Mucosa of descending colon (tissue), 3 donors: ENCODE measurements at regions not wholly inside any gene's neighbourhood (a gene's known extent, or its start where the extent isn't known, plus 50 kb on each side); places are given as distances from the start of the nearest gene placed in this dataset.

Experiments used
- ATAC-seq: fragments of 200-7000 bp; cut with Tn5 transposase; one replicate; pipeline ENCODE4 v1.9.1; 2020; ENCODE audit warnings: mild to moderate bottlenecking, moderate library complexity
- DNase-seq, 3 donors: peaks; one replicate each; pipeline ENCODE4 v3.0.0-alpha.2; 2020
- H3K36me3 ChIP-seq: fragments of 200-600 bp; one replicate; pipeline ENCODE4 v1.8.0; 2021; ENCODE audit warnings: low read depth, mild to moderate bottlenecking
- H3K4me1 ChIP-seq: fragments of 200-600 bp; one replicate; pipeline ENCODE4 v1.8.0; 2021; ENCODE audit warnings: low read depth, mild to moderate bottlenecking
- H3K4me3 ChIP-seq: fragments of 200-600 bp; one replicate; pipeline ENCODE4 v1.8.0; 2021; ENCODE audit warnings: mild to moderate bottlenecking
- H3K9me3 ChIP-seq: fragments of 200-600 bp; one replicate; pipeline ENCODE4 v1.8.0; 2021; ENCODE audit warnings: mild to moderate bottlenecking
- CTCF ChIP-seq: fragments of 200-600 bp; IDR thresholded peaks from one replicate; pipeline ENCODE4 v1.8.0; 2022; ENCODE audit warnings: antibody characterized with exemption, mild to moderate bottlenecking
- intact Hi-C, 2 donors: fragments of 100-400 bp; cut with DNase I in 1 of 2; cut with micrococcal nuclease in 1 of 2; formaldehyde crosslinking; loops; one replicate each; pipeline versions ENCODE4 v1.11.0 to v1.11.1; 2022; cut with DNase I, micrococcal nuclease
- donor health status: DM: no; HTN: no; CAD: no; lungs with moderate emphysema.
- donor health status: DM: no; HTN: no; CAD: no.
- donor health status: DM: no; HTN: yes; CAD: no.

- ATAC-seq = no peak
- H3K36me3 ChIP-seq = no peaks in the 10 kb centered on the region
- intact Hi-C loops = no loop called here
Measured at GRCh38 chr12:91344408-91344807, 161.8 kb upstream of the DCN start.

GRCh38 chr12:91343010-91343409 is 160.4 kb upstream of the DCN start:
- intact Hi-C loops = no loop called here
- TF ChIP-seq CTCF = no peak
- no peaks in the 10 kb centered on the region for H3K36me3 ChIP-seq
- no peak overlapping the region for H3K4me3 ChIP-seq
- no peaks in the 10 kb centered on the region for H3K9me3 ChIP-seq
- ATAC-seq (no peak), DNase-seq (no peak)
- H3K4me1 ChIP-seq = no peaks in the 10 kb centered on the region

More at GRCh38 chr12:91344408-91344807, 161.8 kb upstream of the DCN start:
- no peak for DNase-seq
- H3K9me3 ChIP-seq = no peaks in the 10 kb centered on the region
- no peak for TF ChIP-seq CTCF
- no peaks in the 10 kb centered on the region for H3K4me1 ChIP-seq
- H3K4me3 ChIP-seq = no peak overlapping the region

- no peaks in the 10 kb centered on the region for H3K9me3 ChIP-seq
- TF ChIP-seq CTCF = no peak
- no peak overlapping the region for H3K4me3 ChIP-seq
- ATAC-seq (no peak), DNase-seq (no peak)
- no peaks in the 10 kb centered on the region for H3K4me1 ChIP-seq
- intact Hi-C loops = no loop called here
- no peaks in the 10 kb centered on the region for H3K36me3 ChIP-seq
Measured at GRCh38 chr12:91339106-91339505, 156.5 kb upstream of the DCN start.

- Histone ChIP-seq H3K4me3 (no peak overlapping the region), H3K36me3 (no peaks in the 10 kb centered on the region), H3K4me1 (no peaks in the 10 kb centered on the region), H3K9me3 (no peaks in the 10 kb centered on the region)
- DNase-seq (no peak), ATAC-seq (no peak)
- intact Hi-C loops = loop anchor here in 1 of 2 donors (2.0 kb wide), 1 partner anchor 33 kb away; no protein-coding TSS in a partner anchor
- no peak for TF ChIP-seq CTCF
Measured at GRCh38 chr12:91335699-91336098, 153.1 kb upstream of the DCN start.

GRCh38 chr12:91333966-91334365 is 151.3 kb upstream of the DCN start:
- DNase-seq = no peak
- no peak for ATAC-seq
- no peaks in the 10 kb centered on the region for H3K4me1 ChIP-seq
- intact Hi-C loops = loop anchor here in 1 of 2 donors (2.0 kb wide), 1 partner anchor 31 kb away; no protein-coding TSS in a partner anchor
- no peaks in the 10 kb centered on the region for H3K36me3 ChIP-seq
- no peak for TF ChIP-seq CTCF
- no peak overlapping the region for H3K4me3 ChIP-seq
- no peaks in the 10 kb centered on the region for H3K9me3 ChIP-seq

- ATAC-seq = no peak
- Histone ChIP-seq H3K9me3 (no peaks in the 10 kb centered on the region), H3K4me3 (no peak overlapping the region), H3K4me1 (no peaks in the 10 kb centered on the region), H3K36me3 (no peaks in the 10 kb centered on the region)
- no peak for TF ChIP-seq CTCF
- intact Hi-C loops = no loop called here
- no peak for DNase-seq
Measured at GRCh38 chr12:91332302-91332701, 149.7 kb upstream of the DCN start.
